ENCODE measurements at regions not wholly inside any gene's neighbourhood (a gene's known extent, or its start where the extent isn't known, plus 50 kb on each side); places are given as distances from the start of the nearest gene placed in this dataset.
"Not testable (repeated sequence)": the region's sequence is repeated elsewhere in the genome, so short reads cannot be mapped to it uniquely, and the experiment has no call there.

- peaks cover 0 to 2% (median 0%) of the 10 kb centered on the region in 3 donors for H3K9me3 ChIP-seq (ENCODE audit: control insufficient read depth in 2 of 3, insufficient read depth in 1 of 3, low read length in 3 of 3)
- H3K4me3 ChIP-seq (ENCODE audit: low read length in 3 of 3): no peak overlapping the region
- H3K4me1 ChIP-seq (ENCODE audit: control insufficient read depth in 2 of 3, insufficient read depth in 2 of 3, low read depth in 1 of 3, low read length in 3 of 3): no peaks in the 10 kb centered on the region
- H3K27ac ChIP-seq (ENCODE audit: low read depth in 2 of 2, low read length in 2 of 2): no peak overlapping the region
- intact Hi-C loops (cut with DNase I): no loop called here
- H3K9ac ChIP-seq (ENCODE audit: low read length in 3 of 3): no peak overlapping the region
- FAIRE-seq (no peak), DNase-seq (no peak)
- H3K27me3 ChIP-seq (ENCODE audit: control insufficient read depth, insufficient read depth, low read length): no peaks in the 10 kb centered on the region
- TF ChIP-seq, protein P1, sequence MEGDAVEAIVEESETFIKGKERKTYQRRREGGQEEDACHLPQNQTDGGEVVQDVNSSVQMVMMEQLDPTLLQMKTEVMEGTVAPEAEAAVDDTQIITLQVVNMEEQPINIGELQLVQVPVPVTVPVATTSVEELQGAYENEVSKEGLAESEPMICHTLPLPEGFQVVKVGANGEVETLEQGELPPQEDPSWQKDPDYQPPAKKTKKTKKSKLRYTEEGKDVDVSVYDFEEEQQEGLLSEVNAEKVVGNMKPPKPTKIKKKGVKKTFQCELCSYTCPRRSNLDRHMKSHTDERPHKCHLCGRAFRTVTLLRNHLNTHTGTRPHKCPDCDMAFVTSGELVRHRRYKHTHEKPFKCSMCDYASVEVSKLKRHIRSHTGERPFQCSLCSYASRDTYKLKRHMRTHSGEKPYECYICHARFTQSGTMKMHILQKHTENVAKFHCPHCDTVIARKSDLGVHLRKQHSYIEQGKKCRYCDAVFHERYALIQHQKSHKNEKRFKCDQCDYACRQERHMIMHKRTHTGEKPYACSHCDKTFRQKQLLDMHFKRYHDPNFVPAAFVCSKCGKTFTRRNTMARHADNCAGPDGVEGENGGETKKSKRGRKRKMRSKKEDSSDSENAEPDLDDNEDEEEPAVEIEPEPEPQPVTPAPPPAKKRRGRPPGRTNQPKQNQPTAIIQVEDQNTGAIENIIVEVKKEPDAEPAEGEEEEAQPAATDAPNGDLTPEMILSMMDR (IDR thresholded peaks at IDR 0.05; ENCODE audit: borderline replicate concordance, extremely low read depth, insufficient read depth): no peak
- H3K36me3 ChIP-seq (ENCODE audit: control insufficient read depth in 2 of 3, insufficient read depth in 3 of 3, low read length in 3 of 3): no peaks in the 10 kb centered on the region
These were observed 498.3 kb downstream of the TMEM135 start for GRCh38 chr11:87536016-87536415.

- Histone ChIP-seq H3K4me1 (ENCODE audit: control insufficient read depth in 2 of 3, insufficient read depth in 2 of 3, low read depth in 1 of 3, low read length in 3 of 3) (no peaks in the 10 kb centered on the region), H3K9ac (ENCODE audit: low read length in 3 of 3) (no peak overlapping the region), H3K9me3 (ENCODE audit: control insufficient read depth in 2 of 3, insufficient read depth in 1 of 3, low read length in 3 of 3) (peaks cover 0 to 4% (median 0%) of the 10 kb centered on the region in 3 donors), H3K4me3 (ENCODE audit: low read length in 3 of 3) (no peak overlapping the region), H3K27me3 (ENCODE audit: control insufficient read depth, insufficient read depth, low read length) (no peaks in the 10 kb centered on the region), H3K36me3 (ENCODE audit: control insufficient read depth in 2 of 3, insufficient read depth in 3 of 3, low read length in 3 of 3) (no peaks in the 10 kb centered on the region), H3K27ac (ENCODE audit: low read depth in 2 of 2, low read length in 2 of 2) (no peak overlapping the region)
- TF ChIP-seq, protein P1 (IDR thresholded peaks at IDR 0.05; ENCODE audit: borderline replicate concordance, extremely low read depth, insufficient read depth): no peak
- DNase-seq: no peak
- intact Hi-C loops (cut with DNase I): no loop called here
- no peak for FAIRE-seq
These were observed 497.8 kb downstream of the TMEM135 start for GRCh38 chr11:87535513-87535912.

- DNase-seq; H3K9me3 ChIP-seq (ENCODE audit: control insufficient read depth in 2 of 3, insufficient read depth in 1 of 3, low read length in 3 of 3); intact Hi-C loops (cut with DNase I); H3K9ac ChIP-seq (ENCODE audit: low read length in 3 of 3); H3K27me3 ChIP-seq (ENCODE audit: control insufficient read depth, insufficient read depth, low read length); H3K36me3 ChIP-seq (ENCODE audit: control insufficient read depth in 2 of 3, insufficient read depth in 3 of 3, low read length in 3 of 3); H3K4me3 ChIP-seq (ENCODE audit: low read length in 3 of 3); FAIRE-seq; H3K4me1 ChIP-seq (ENCODE audit: control insufficient read depth in 2 of 3, insufficient read depth in 2 of 3, low read depth in 1 of 3, low read length in 3 of 3); H3K27ac ChIP-seq (ENCODE audit: low read depth in 2 of 2, low read length in 2 of 2): not testable (repeated sequence)
These were observed 494.1 kb downstream of the TMEM135 start for GRCh38 chr11:87531835-87532234.

DNA sequence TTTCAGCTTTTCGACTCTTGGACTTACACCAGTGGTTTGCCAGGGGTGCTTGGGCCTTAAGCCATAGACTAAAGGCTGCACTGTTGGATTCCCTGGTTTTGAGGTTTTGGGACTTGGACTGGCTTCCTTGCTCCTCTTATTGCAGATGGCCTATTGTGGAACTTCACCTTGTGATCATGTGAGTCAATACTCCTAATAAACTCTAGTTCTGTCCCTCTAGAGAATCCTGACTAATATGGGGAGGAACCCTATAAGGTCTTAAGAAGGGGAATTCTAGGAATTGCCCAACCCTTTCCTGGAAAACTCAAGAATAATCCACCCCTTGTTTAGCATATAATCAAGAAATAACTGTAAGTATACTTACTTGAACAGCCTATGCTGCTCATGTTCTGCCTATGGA lies 491.8 kb downstream of the TMEM135 start:
- H3K27me3 ChIP-seq (ENCODE audit: control insufficient read depth, insufficient read depth, low read length): no peaks in the 10 kb centered on the region
- H3K36me3 ChIP-seq (ENCODE audit: control insufficient read depth in 2 of 3, insufficient read depth in 3 of 3, low read length in 3 of 3): no peaks in the 10 kb centered on the region
- H3K27ac ChIP-seq (ENCODE audit: low read depth in 2 of 2, low read length in 2 of 2): no peak overlapping the region
- DNase-seq (no peak), FAIRE-seq (no peak)
- H3K4me3 ChIP-seq (ENCODE audit: low read length in 3 of 3): no peak overlapping the region
- TF ChIP-seq, protein P1 (IDR thresholded peaks at IDR 0.05; ENCODE audit: borderline replicate concordance, extremely low read depth, insufficient read depth): no peak
- peaks cover 0 to 4% (median 0%) of the 10 kb centered on the region in 3 donors for H3K9me3 ChIP-seq (ENCODE audit: control insufficient read depth in 2 of 3, insufficient read depth in 1 of 3, low read length in 3 of 3)
- no peak overlapping the region for H3K9ac ChIP-seq (ENCODE audit: low read length in 3 of 3)
- intact Hi-C loops (cut with DNase I): no loop called here
- H3K4me1 ChIP-seq (ENCODE audit: control insufficient read depth in 2 of 3, insufficient read depth in 2 of 3, low read depth in 1 of 3, low read length in 3 of 3): no peaks in the 10 kb centered on the region
